ENCODE measurements at regions not wholly inside any gene's neighbourhood (a gene's known extent, or its start where the extent isn't known, plus 50 kb on each side); places are given as distances from the start of the nearest gene placed in this dataset.

- FAIRE-seq = no peak
- in situ Hi-C loops (cut with MboI) (no loop called here), intact Hi-C loops (cut with micrococcal nuclease; ENCODE audit: unreplicated experiment) (no loop called here)
- CTCF ChIA-PET = interaction anchor here (0.7 to 0.9 kb wide), 2 partner anchors 216 to 1981 kb away, joined by 3 read pairs; no protein-coding TSS in a partner anchor
- no TSS peak for BruUV-seq (replicated peaks)
- RAD21 ChIA-PET (ENCODE audit: unreplicated experiment) = no interaction called here
- Histone ChIP-seq H3K4me2 (ENCODE audit: control insufficient read depth, insufficient read depth) (no peak overlapping the region), H2AFZ (ENCODE audit: control insufficient read depth, low read depth, low read length) (no peak overlapping the region), H3K79me2 (ENCODE audit: control insufficient read depth, insufficient read depth, low read length) (no peaks in the 10 kb centered on the region), H3K4me1 (ENCODE audit: control insufficient read depth, insufficient read depth, low read length) (no peaks in the 10 kb centered on the region), H3K9ac (ENCODE audit: control insufficient read depth, insufficient read depth, low read length) (no peak overlapping the region), H3K9me3 (replicated peaks; ENCODE audit: control insufficient read depth, insufficient read depth, low read length) (no peaks in the 10 kb centered on the region; the same call in 2 of the 3 replicates), H4K20me1 (ENCODE audit: control insufficient read depth, insufficient read depth) (no peaks in the 10 kb centered on the region), H3K27me3 (replicated peaks in 1 of 2; ENCODE audit: control insufficient read depth in 2 of 2, insufficient read depth in 2 of 2, low read length in 1 of 2) (no peaks in the 10 kb centered on the region), H3K27ac (ENCODE audit: control insufficient read depth, insufficient read depth) (no peak overlapping the region), H3K4me3 (no peak overlapping the region), H3K36me3 (ENCODE audit: control insufficient read depth in 2 of 2, insufficient read depth in 2 of 2, low read length in 1 of 2) (no peaks in the 10 kb centered on the region)
- DNase-seq (ENCODE audit: low read depth, low spot score) = no peak
- no peak for TF ChIP-seq MYB (IDR thresholded peaks at IDR 0.05; ENCODE audit: borderline replicate concordance, low read depth, low read length)
- TF ChIP-seq, protein P1, sequence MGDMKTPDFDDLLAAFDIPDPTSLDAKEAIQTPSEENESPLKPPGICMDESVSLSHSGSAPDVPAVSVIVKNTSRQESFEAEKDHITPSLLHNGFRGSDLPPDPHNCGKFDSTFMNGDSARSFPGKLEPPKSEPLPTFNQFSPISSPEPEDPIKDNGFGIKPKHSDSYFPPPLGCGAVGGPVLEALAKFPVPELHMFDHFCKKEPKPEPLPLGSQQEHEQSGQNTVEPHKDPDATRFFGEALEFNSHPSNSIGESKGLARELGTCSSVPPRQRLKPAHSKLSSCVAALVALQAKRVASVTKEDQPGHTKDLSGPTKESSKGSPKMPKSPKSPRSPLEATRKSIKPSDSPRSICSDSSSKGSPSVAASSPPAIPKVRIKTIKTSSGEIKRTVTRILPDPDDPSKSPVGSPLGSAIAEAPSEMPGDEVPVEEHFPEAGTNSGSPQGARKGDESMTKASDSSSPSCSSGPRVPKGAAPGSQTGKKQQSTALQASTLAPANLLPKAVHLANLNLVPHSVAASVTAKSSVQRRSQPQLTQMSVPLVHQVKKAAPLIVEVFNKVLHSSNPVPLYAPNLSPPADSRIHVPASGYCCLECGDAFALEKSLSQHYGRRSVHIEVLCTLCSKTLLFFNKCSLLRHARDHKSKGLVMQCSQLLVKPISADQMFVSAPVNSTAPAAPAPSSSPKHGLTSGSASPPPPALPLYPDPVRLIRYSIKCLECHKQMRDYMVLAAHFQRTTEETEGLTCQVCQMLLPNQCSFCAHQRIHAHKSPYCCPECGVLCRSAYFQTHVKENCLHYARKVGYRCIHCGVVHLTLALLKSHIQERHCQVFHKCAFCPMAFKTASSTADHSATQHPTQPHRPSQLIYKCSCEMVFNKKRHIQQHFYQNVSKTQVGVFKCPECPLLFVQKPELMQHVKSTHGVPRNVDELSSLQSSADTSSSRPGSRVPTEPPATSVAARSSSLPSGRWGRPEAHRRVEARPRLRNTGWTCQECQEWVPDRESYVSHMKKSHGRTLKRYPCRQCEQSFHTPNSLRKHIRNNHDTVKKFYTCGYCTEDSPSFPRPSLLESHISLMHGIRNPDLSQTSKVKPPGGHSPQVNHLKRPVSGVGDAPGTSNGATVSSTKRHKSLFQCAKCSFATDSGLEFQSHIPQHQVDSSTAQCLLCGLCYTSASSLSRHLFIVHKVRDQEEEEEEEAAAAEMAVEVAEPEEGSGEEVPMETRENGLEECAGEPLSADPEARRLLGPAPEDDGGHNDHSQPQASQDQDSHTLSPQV (IDR thresholded peaks at IDR 0.05) = no peak
- no peak for TF ChIP-seq TCF3 (IDR thresholded peaks at IDR 0.05; ENCODE audit: borderline replicate concordance, insufficient read depth, low read depth, low read length)
- TF ChIP-seq YBX1 (IDR thresholded peaks at IDR 0.05) = no peak
- TF ChIP-seq KDM1A (IDR thresholded peaks at IDR 0.05; ENCODE audit: borderline replicate concordance) = no peak
- no peak for TF ChIP-seq POLR2AphosphoS5 (IDR thresholded peaks at IDR 0.05; ENCODE audit: low read length)
- TF ChIP-seq, protein P2, sequence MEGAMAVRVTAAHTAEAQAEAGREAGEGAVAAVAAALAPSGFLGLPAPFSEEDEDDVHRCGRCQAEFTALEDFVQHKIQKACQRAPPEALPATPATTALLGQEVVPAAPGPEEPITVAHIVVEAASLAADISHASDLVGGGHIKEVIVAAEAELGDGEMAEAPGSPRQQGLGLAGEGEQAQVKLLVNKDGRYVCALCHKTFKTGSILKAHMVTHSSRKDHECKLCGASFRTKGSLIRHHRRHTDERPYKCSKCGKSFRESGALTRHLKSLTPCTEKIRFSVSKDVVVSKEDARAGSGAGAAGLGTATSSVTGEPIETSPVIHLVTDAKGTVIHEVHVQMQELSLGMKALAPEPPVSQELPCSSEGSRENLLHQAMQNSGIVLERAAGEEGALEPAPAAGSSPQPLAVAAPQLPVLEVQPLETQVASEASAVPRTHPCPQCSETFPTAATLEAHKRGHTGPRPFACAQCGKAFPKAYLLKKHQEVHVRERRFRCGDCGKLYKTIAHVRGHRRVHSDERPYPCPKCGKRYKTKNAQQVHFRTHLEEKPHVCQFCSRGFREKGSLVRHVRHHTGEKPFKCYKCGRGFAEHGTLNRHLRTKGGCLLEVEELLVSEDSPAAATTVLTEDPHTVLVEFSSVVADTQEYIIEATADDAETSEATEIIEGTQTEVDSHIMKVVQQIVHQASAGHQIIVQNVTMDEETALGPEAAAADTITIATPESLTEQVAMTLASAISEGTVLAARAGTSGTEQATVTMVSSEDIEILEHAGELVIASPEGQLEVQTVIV (IDR thresholded peaks at IDR 0.05; ENCODE audit: borderline replicate concordance, partially characterized antibody) = no peak
- TF ChIP-seq, protein P3, sequence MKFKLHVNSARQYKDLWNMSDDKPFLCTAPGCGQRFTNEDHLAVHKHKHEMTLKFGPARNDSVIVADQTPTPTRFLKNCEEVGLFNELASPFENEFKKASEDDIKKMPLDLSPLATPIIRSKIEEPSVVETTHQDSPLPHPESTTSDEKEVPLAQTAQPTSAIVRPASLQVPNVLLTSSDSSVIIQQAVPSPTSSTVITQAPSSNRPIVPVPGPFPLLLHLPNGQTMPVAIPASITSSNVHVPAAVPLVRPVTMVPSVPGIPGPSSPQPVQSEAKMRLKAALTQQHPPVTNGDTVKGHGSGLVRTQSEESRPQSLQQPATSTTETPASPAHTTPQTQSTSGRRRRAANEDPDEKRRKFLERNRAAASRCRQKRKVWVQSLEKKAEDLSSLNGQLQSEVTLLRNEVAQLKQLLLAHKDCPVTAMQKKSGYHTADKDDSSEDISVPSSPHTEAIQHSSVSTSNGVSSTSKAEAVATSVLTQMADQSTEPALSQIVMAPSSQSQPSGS (IDR thresholded peaks at IDR 0.05; ENCODE audit: low read length) = no peak
- TF ChIP-seq ZBED1 (IDR thresholded peaks at IDR 0.05; ENCODE audit: borderline replicate concordance) = no peak
- TF ChIP-seq NR2C1 (IDR thresholded peaks at IDR 0.05) = no peak
- no peak for TF ChIP-seq TARDBP (IDR thresholded peaks at IDR 0.05; ENCODE audit: borderline replicate concordance)
- no peak for TF ChIP-seq HCFC1 (IDR thresholded peaks at IDR 0.05; ENCODE audit: low read length)
- TF ChIP-seq SMAD5 (IDR thresholded peaks at IDR 0.05; ENCODE audit: low read depth) = no peak
- no peak for TF ChIP-seq MXI1 (IDR thresholded peaks at IDR 0.05; ENCODE audit: low read depth, low read length)
- TF ChIP-seq NFYA (IDR thresholded peaks at IDR 0.05; ENCODE audit: borderline replicate concordance, low read depth, low read length) = no peak
- ATAC-seq = no peak
- WGBS (ENCODE audit: insufficient coverage, insufficient replicate concordance, low lambda C conversion rate, missing lambda C conversion rate) = 27% methylated on average over 4 of the region's 4 CpGs
- SMC1A ChIA-PET (ENCODE audit: uncharacterized antibody, unreplicated experiment) = interaction anchor here (0.7 kb wide), 1 partner anchor 878 kb away, joined by 3 read pairs; no protein-coding TSS in a partner anchor
- POLR2A ChIA-PET = no interaction called here
These were observed 942.3 kb upstream of the TMEM132C start for GRCh38 chr12:127324681-127325080.
